NCI-H2196 (cell line): ENCODE measurements at regions not wholly inside any gene's neighbourhood (a gene's known extent, or its start where the extent isn't known, plus 50 kb on each side); places are given as distances from the start of the nearest gene placed in this dataset.
A peak's percentile ranks its signal among the peaks of the same experiment; 100 is the strongest.
"Not testable (repeated sequence)": the region's sequence is repeated elsewhere in the genome, so short reads cannot be mapped to it uniquely, and the experiment has no call there.

Experiments
- DNase-seq: peaks from one replicate; lab custom pipeline; 2025; ENCODE audit not compliant: unreplicated experiment; lab: John Stamatoyannopoulos, UW

- no peak for DNase-seq
Observed at GRCh38 chr7:86592185-86592584, 51.5 kb upstream of the GRM3 start.

GRCh38 chr7:86574006-86574405 is 69.7 kb upstream of the GRM3 start:
- no peak for DNase-seq

GRCh38 chr7:86558680-86559501 is 84.8 kb upstream of the GRM3 start:
- DNase-seq: no peak

DNA sequence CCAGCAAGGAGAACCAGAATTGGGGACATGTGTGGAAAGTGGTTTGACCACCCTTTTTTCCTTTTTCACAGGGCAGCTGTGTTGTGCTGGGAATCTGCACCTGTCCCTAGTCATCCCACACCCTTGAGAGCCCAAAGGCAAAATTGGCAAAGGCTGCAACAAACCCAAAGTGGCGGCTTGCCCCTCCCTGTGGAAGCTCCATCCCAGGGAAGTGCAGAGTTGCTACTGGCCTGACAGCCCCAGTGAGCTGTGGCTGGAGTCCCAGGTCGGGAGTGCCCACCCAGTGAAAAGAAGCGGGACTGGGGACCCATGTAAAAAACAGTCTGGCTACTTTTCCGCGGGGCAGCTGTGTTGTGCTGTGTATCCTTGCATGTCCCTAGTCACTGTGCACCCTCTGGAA is 109.1 kb upstream of the GRM3 start:
- DNase-seq: no peak

DNA sequence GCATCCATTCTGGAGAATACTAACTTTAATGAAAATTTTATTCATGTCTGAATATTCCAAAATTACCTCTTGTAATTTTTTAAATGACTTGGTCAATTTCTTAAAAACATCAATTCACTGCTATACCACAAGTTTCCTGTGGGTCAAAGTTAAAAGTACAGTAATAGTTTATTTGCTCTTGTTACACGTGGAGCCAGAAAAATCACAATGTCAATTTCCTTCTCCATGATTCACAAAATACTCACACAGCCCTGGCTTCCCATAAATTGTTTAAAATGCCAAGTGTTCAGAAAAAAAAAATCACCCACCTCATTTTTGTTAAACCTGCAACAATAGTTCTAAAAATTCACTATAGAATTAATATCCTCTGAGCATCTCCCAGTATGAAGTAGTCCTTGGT is 139.5 kb upstream of the GRM3 start:
- no peak for DNase-seq

DNA sequence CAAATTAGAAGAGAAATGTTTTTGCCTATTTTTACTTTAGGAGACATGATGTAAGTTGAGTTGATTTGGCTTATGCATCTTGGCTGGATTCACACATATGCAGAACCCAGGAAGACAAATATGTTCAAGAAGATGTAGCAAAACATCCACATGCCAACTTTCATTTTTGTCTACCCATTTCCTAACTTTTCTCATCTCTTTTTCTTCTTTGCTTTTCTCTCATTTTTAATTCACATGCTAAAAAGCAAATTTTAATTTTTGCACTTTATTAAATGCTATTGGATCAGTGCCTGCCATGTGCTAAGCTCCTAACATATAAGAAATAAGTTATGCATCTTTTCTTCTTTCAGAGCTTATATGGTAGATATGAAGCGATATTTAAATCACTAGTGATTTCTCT is 143.7 kb upstream of the GRM3 start:
- DNase-seq: no peak

DNA sequence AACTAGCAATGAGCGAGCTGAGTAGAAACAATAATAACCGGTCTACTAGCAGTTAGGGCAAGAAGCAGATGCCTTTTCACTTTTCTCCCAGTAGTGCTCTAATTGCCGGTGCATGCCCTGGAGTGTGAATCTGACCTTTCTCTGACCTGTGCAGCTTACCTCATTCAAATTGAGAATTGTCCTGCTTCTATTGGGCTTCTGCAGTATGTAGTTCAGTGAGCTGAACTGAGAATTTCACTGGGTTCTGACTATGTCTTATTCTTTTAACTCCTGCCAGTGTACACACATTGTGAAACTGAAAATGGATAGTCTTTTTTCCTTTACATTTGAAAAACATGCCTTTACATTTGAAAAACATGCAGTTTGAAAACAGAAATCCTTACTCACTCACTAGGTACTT is 157.9 kb upstream of the GRM3 start:
- no peak for DNase-seq

- DNase-seq: no peak
Observed at GRCh38 chr7:86479144-86479543, 164.6 kb upstream of the GRM3 start.

DNA sequence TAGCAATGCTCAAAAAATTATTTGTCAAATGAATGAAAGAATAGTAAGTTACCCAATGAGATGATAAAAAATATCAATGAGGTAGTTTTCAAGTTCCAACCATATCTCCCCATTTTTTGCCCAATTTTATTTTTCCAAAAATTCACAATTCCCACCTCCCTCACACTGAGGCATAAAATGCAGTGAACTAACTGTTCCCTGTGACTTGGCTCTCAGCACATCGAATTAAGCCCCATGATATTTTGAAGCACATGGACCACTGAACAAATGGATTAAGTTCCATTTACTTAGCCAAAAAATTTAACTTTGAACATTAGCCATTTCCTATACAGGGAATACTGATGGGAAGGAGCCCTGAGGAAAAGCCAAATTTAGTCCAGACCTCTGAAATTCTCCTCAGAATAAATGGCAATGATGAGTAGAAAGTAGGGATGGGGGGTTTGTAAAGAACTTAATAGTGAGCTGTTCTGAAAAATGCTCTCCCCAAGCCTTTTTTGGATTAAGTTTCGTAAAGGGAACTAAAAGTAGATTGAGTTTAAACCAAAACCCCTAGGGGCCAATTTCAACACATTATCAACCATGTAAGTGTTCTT is 166.3 kb upstream of the GRM3 start:
- DNase-seq: no peak

GRCh38 chr7:86470763-86471162 is 172.9 kb upstream of the GRM3 start:
- no peak for DNase-seq

GRCh38 chr7:86469680-86470295 is 173.9 kb upstream of the GRM3 start:
- DNase-seq: peak; percentile 79

DNA sequence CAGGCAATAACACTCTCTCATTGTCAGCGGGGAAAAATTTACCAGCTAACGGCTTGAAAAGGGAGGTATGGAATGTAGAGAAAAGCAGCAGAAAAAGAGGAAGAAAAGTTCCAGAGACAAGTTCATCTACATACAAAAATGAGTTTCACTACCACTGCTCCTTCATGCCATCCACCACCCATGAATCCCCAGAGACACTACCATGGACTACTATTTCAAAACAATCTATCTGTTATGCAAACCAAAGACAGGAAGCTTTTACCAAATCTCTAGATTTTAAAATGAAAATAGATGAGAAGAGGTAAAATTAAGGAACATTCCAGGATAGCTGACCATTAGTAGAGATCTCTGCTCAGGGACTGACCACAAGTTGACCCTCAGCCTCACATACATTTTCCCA is 189.0 kb upstream of the GRM3 start:
- no peak for DNase-seq

GRCh38 chr7:86453454-86453853 is 190.3 kb upstream of the GRM3 start:
- no peak for DNase-seq

- DNase-seq: no peak
Observed at GRCh38 chr7:86448856-86449255, 194.9 kb upstream of the GRM3 start.

- no peak for DNase-seq
Observed at GRCh38 chr7:86445285-86445684, 198.4 kb upstream of the GRM3 start.

- DNase-seq: no peak
Observed at GRCh38 chr7:86444245-86444644, 199.5 kb upstream of the GRM3 start.

GRCh38 chr7:86440420-86440819 is 203.3 kb upstream of the GRM3 start:
- not testable (repeated sequence) for DNase-seq

DNA sequence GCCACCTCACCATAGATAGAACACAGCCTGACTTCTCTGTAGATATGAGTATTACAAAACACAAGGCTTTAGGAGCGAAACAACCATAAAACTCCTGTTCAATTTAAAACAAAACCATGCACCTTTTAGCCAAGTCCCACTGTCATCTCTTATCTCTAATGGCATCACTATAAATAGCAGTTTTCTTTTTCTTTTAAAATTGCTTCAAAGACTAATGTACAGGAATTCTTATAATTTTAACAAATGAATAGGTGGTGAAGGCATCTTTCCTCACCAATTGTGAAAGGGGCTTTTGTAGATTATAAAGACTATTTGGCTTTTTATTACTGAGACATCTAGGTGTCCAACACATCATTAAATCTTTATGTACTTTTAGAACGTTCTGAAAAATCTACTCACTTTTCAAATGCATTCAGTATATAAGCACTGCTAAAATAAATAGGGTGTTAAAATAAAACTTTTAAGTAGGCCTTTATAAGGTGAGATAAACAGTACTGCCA is 205.7 kb upstream of the GRM3 start:
- DNase-seq: no peak

DNA sequence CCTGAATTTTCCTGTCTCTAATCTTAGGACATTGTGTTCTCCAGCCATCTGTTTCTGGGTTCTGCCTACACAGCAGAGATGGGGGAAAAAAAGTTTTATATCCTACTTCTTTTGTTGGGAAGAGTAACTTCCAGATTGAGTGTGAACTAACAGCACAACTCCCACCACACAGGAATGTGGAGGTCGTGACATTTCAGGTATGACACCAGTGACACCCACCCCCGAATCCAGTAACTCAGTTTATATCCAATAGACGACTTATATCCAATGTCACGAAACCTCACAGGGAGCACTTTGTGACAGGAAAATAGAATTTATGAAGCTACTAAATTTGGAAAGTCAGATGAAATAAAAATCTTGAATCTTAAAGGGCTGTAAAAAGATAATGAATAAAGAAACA is 211.9 kb upstream of the GRM3 start:
- no peak for DNase-seq

GRCh38 chr7:86411814-86412213 is 231.9 kb upstream of the GRM3 start:
- DNase-seq: no peak

DNA sequence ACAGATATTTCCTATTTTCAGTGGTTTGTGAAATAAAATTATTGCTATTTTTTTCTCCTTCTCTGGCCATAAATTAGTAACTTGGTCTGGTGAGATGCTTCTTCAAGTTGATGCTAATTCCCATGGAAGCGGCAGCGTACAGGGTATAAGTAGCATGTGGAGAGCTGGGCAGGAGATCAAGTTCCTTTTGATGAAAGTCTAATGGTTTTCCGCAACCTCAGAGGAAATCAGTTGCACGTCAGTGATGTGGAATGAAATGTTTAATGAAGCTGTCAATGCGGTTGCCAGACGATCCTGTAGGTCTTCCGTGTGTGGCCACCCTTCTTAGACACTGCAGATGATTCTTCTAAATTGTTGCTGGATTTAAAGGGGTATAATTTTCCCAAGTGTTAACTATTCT is 236.4 kb upstream of the GRM3 start:
- DNase-seq: no peak

- no peak for DNase-seq
Observed at GRCh38 chr7:86391813-86392212, 251.9 kb upstream of the GRM3 start.
